ENCODE measurements at regions not wholly inside any gene's neighbourhood (a gene's known extent, or its start where the extent isn't known, plus 50 kb on each side); places are given as distances from the start of the nearest gene placed in this dataset.

GRCh38 chr1:228917342-228917741, 182.1 kb downstream of the RHOU start:
- Histone ChIP-seq H3K9me3 (ENCODE audit: low read depth, low read length, poor library complexity, severe bottlenecking) (no peaks in the 10 kb centered on the region), H3K27ac (ENCODE audit: low read depth, low read length, poor library complexity, severe bottlenecking) (no peak overlapping the region), H3K27me3 (replicated peaks; ENCODE audit: insufficient read depth, low read depth, low read length, poor library complexity) (no peaks in the 10 kb centered on the region), H3K4me1 (ENCODE audit: insufficient read depth, low read length, poor library complexity, severe bottlenecking) (no peaks in the 10 kb centered on the region), H3K36me3 (ENCODE audit: insufficient read depth, low read length, poor library complexity, severe bottlenecking) (no peaks in the 10 kb centered on the region), H3K4me3 (ENCODE audit: low read depth, low read length, poor library complexity, severe bottlenecking) (no peak overlapping the region)
- ChIA-PET POLR2A (ENCODE audit: low non-redundant PET) (no interaction called here), CTCF (no interaction called here)
- no TSS peak for BruUV-seq (replicated peaks)
- TF ChIP-seq, protein P1, sequence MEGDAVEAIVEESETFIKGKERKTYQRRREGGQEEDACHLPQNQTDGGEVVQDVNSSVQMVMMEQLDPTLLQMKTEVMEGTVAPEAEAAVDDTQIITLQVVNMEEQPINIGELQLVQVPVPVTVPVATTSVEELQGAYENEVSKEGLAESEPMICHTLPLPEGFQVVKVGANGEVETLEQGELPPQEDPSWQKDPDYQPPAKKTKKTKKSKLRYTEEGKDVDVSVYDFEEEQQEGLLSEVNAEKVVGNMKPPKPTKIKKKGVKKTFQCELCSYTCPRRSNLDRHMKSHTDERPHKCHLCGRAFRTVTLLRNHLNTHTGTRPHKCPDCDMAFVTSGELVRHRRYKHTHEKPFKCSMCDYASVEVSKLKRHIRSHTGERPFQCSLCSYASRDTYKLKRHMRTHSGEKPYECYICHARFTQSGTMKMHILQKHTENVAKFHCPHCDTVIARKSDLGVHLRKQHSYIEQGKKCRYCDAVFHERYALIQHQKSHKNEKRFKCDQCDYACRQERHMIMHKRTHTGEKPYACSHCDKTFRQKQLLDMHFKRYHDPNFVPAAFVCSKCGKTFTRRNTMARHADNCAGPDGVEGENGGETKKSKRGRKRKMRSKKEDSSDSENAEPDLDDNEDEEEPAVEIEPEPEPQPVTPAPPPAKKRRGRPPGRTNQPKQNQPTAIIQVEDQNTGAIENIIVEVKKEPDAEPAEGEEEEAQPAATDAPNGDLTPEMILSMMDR (conservative IDR thresholded peaks at IDR 0.05; ENCODE audit: low read depth, low read length) = no peak
- TF ChIP-seq EZH2 (IDR thresholded peaks at IDR 0.05; ENCODE audit: borderline replicate concordance, low read depth, low read length, poor library complexity, severe bottlenecking) = no peak
- no peak for DNase-seq (ENCODE audit: low spot score)
- intact Hi-C loops (cut with micrococcal nuclease; ENCODE audit: unreplicated experiment) = no loop called here

- H3K4me1 ChIP-seq (ENCODE audit: insufficient read depth, low read length, poor library complexity, severe bottlenecking) = no peaks in the 10 kb centered on the region
- H3K4me3 ChIP-seq (ENCODE audit: low read depth, low read length, poor library complexity, severe bottlenecking) = no peak overlapping the region
- ChIA-PET POLR2A (ENCODE audit: low non-redundant PET) (no interaction called here), CTCF (no interaction called here)
- BruUV-seq (replicated peaks) = no TSS peak
- no peak for DNase-seq (ENCODE audit: low spot score)
- intact Hi-C loops (cut with micrococcal nuclease; ENCODE audit: unreplicated experiment) = no loop called here
- no peaks in the 10 kb centered on the region for H3K9me3 ChIP-seq (ENCODE audit: low read depth, low read length, poor library complexity, severe bottlenecking)
- TF ChIP-seq, protein P1 (conservative IDR thresholded peaks at IDR 0.05; ENCODE audit: low read depth, low read length) = no peak
- TF ChIP-seq EZH2 (IDR thresholded peaks at IDR 0.05; ENCODE audit: borderline replicate concordance, low read depth, low read length, poor library complexity, severe bottlenecking) = no peak
- no peaks in the 10 kb centered on the region for H3K36me3 ChIP-seq (ENCODE audit: insufficient read depth, low read length, poor library complexity, severe bottlenecking)
- no peaks in the 10 kb centered on the region for H3K27me3 ChIP-seq (replicated peaks; ENCODE audit: insufficient read depth, low read depth, low read length, poor library complexity)
- H3K27ac ChIP-seq (ENCODE audit: low read depth, low read length, poor library complexity, severe bottlenecking) = no peak overlapping the region
Observed at GRCh38 chr1:228917755-228918154, 182.5 kb downstream of the RHOU start.

GRCh38 chr1:228918335-228918734, 183.1 kb downstream of the RHOU start:
- no peaks in the 10 kb centered on the region for H3K36me3 ChIP-seq (ENCODE audit: insufficient read depth, low read length, poor library complexity, severe bottlenecking)
- H3K9me3 ChIP-seq (ENCODE audit: low read depth, low read length, poor library complexity, severe bottlenecking) = no peaks in the 10 kb centered on the region
- POLR2A ChIA-PET (ENCODE audit: low non-redundant PET) = no interaction called here
- intact Hi-C loops (cut with micrococcal nuclease; ENCODE audit: unreplicated experiment) = no loop called here
- CTCF ChIA-PET = no interaction called here
- no peak for DNase-seq (ENCODE audit: low spot score)
- no TSS peak for BruUV-seq (replicated peaks)
- H3K27me3 ChIP-seq (replicated peaks; ENCODE audit: insufficient read depth, low read depth, low read length, poor library complexity) = no peaks in the 10 kb centered on the region
- H3K27ac ChIP-seq (ENCODE audit: low read depth, low read length, poor library complexity, severe bottlenecking) = no peak overlapping the region
- TF ChIP-seq, protein P1 (conservative IDR thresholded peaks at IDR 0.05; ENCODE audit: low read depth, low read length) = no peak
- TF ChIP-seq EZH2 (IDR thresholded peaks at IDR 0.05; ENCODE audit: borderline replicate concordance, low read depth, low read length, poor library complexity, severe bottlenecking) = no peak
- H3K4me3 ChIP-seq (ENCODE audit: low read depth, low read length, poor library complexity, severe bottlenecking) = no peak overlapping the region
- no peaks in the 10 kb centered on the region for H3K4me1 ChIP-seq (ENCODE audit: insufficient read depth, low read length, poor library complexity, severe bottlenecking)
